ENCODE measurements at regions not wholly inside any gene's neighbourhood (a gene's known extent, or its start where the extent isn't known, plus 50 kb on each side); places are given as distances from the start of the nearest gene placed in this dataset.

DNA sequence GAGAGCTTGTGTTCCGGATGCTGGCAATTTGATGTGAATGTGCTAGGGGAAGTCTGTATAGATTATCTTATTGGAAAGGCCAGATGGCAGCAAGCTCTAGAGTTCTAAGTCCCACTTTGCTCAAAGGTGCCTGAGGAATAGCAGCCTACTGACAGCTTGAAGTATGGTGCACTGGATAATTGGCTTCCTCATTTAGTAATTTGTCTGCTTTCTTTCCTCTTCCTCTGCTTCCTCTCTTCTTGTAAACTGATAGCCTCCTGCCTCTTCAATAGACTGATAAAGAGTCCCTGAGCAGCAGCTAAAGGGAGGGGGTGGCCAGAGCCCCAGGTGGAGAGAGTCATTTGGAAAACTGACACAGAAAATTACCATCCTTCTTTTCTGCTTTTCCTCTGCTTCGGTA, 177.3 kb downstream of the FGF1 start:
- TF ChIP-seq, protein P1, sequence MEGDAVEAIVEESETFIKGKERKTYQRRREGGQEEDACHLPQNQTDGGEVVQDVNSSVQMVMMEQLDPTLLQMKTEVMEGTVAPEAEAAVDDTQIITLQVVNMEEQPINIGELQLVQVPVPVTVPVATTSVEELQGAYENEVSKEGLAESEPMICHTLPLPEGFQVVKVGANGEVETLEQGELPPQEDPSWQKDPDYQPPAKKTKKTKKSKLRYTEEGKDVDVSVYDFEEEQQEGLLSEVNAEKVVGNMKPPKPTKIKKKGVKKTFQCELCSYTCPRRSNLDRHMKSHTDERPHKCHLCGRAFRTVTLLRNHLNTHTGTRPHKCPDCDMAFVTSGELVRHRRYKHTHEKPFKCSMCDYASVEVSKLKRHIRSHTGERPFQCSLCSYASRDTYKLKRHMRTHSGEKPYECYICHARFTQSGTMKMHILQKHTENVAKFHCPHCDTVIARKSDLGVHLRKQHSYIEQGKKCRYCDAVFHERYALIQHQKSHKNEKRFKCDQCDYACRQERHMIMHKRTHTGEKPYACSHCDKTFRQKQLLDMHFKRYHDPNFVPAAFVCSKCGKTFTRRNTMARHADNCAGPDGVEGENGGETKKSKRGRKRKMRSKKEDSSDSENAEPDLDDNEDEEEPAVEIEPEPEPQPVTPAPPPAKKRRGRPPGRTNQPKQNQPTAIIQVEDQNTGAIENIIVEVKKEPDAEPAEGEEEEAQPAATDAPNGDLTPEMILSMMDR (IDR thresholded peaks at IDR 0.05): no peak
- Histone ChIP-seq H3K27ac (peak overlapping the region; percentile 5 to 8), H3K36me3 (no peaks in the 10 kb centered on the region), H3K4me1 (peaks cover 0 to 21% of the 10 kb centered on the region in 2 donors), H3K9me3 (no peaks in the 10 kb centered on the region), H3K4me3 (no peak overlapping the region), H3K27me3 (no peaks in the 10 kb centered on the region)
- DNase-seq (ENCODE audit: low spot score): no peak

- TF ChIP-seq, protein P1 (IDR thresholded peaks at IDR 0.05): no peak
- Histone ChIP-seq H3K9me3 (no peaks in the 10 kb centered on the region), H3K4me3 (no peak overlapping the region), H3K36me3 (no peaks in the 10 kb centered on the region), H3K27ac (peak overlapping the region; percentile 5 to 8), H3K27me3 (no peaks in the 10 kb centered on the region), H3K4me1 (peaks cover 0 to 21% of the 10 kb centered on the region in 2 donors)
- DNase-seq (ENCODE audit: low spot score): no peak
These were observed 178.1 kb downstream of the FGF1 start for GRCh38 chr5:142507531-142508372.

DNA sequence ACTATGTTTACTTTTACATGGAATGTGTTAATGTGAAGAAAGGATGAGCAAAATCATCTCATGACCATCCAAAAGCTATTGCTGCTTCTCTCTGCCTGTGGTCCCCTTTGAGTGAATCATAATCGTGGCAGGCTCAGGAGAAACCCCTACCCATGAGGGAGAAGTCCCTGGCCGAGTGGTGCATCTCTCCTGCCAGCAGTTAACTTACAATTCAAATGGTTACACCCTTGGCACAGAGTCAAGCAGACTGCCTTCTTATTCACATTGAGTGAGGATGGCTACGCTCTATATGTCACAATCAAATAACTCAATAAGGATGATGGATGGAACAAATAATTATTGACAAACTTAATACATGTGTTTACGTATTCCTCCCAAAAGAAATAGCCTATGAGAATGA, 179.1 kb downstream of the FGF1 start:
- DNase-seq (ENCODE audit: low spot score): no peak
- TF ChIP-seq, protein P1 (IDR thresholded peaks at IDR 0.05): no peak
- no peak overlapping the region for H3K27ac ChIP-seq
- H3K27me3 ChIP-seq: no peaks in the 10 kb centered on the region
- H3K9me3 ChIP-seq: no peaks in the 10 kb centered on the region
- no peak overlapping the region for H3K4me3 ChIP-seq
- H3K36me3 ChIP-seq: no peaks in the 10 kb centered on the region
- peaks cover 0 to 11% of the 10 kb centered on the region in 2 donors for H3K4me1 ChIP-seq

DNA sequence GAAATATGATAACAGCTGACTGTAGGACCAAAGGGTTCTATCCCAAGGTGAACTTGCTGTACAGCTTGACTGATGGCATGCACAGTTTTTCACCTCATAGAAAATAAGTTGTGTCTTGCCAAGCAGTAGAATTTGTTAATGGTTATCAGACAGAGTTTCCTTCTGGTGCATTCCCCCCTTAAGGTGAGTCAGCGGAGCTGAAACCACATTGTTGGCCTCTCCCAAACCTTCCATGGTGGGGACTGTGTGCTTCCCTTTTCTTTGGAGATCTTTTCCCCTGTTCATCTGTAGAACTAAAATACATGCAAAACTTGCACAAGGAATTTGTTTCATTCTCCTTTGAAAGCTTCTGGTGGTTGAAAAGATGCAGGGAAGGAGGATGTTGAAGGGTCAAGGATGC, 179.8 kb downstream of the FGF1 start:
- H3K27ac ChIP-seq: no peak overlapping the region
- DNase-seq (ENCODE audit: low spot score): no peak
- H3K27me3 ChIP-seq: no peaks in the 10 kb centered on the region
- H3K4me1 ChIP-seq: peaks cover 0 to 7% of the 10 kb centered on the region in 2 donors
- H3K9me3 ChIP-seq: no peaks in the 10 kb centered on the region
- no peaks in the 10 kb centered on the region for H3K36me3 ChIP-seq
- TF ChIP-seq, protein P1 (IDR thresholded peaks at IDR 0.05): no peak
- H3K4me3 ChIP-seq: no peak overlapping the region

DNA sequence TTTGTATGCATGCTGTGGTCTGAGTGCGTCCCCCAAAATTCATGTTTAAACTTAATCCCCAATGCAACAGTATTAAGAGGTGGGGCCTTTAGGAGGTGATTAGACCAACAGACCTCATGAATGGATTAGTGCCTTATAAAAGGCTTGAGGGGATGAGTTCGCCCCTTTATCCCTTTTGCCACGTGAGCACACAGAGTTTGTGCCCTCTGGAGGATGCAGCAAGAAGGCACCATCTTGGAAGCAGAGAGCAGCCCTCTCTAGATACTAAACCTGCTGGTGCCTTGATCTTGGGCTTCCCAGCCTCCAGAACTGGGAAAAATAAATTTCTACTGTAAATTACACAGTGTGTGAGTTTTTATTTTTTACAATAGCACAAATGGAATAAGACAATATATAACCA, 177.1 kb upstream of the SPRY4 start:
- Histone ChIP-seq H3K4me1 (no peaks in the 10 kb centered on the region), H3K36me3 (no peaks in the 10 kb centered on the region), H3K27ac (no peak overlapping the region), H3K27me3 (no peaks in the 10 kb centered on the region), H3K9me3 (no peaks in the 10 kb centered on the region), H3K4me3 (no peak overlapping the region)
- TF ChIP-seq, protein P1 (IDR thresholded peaks at IDR 0.05): no peak
- DNase-seq (ENCODE audit: low spot score): no peak
